ENCODE measurements at regions not wholly inside any gene's neighbourhood (a gene's known extent, or its start where the extent isn't known, plus 50 kb on each side); places are given as distances from the start of the nearest gene placed in this dataset.
A peak's percentile ranks its signal among the peaks of the same experiment; 100 is the strongest.

GRCh38 chr15:70214941-70215635 is 117.4 kb upstream of the TLE3 start:
- no peak for DNase-seq

GRCh38 chr15:70214276-70214675 is 116.6 kb upstream of the TLE3 start:
- no peak for DNase-seq

GRCh38 chr15:70213794-70214193 is 116.1 kb upstream of the TLE3 start:
- DNase-seq: no peak

GRCh38 chr15:70212963-70213315 is 115.2 kb upstream of the TLE3 start:
- no peak for DNase-seq

- no peak for DNase-seq
These were observed 114.7 kb upstream of the TLE3 start for GRCh38 chr15:70212286-70212962.

- DNase-seq: no peak
These were observed 112.8 kb upstream of the TLE3 start for GRCh38 chr15:70210528-70210927.

GRCh38 chr15:70210076-70210475 is 112.4 kb upstream of the TLE3 start:
- no peak for DNase-seq

- DNase-seq: no peak
These were observed 111.8 kb upstream of the TLE3 start for GRCh38 chr15:70209499-70209898.

GRCh38 chr15:70208332-70208731 is 110.6 kb upstream of the TLE3 start:
- DNase-seq: no peak

- DNase-seq: no peak
These were observed 109.0 kb upstream of the TLE3 start for GRCh38 chr15:70206668-70207067.

GRCh38 chr15:70204652-70205051 is 106.9 kb upstream of the TLE3 start:
- DNase-seq: no peak

- no peak for DNase-seq
These were observed 106.4 kb upstream of the TLE3 start for GRCh38 chr15:70203981-70204560.

GRCh38 chr15:70202756-70203155 is 105.0 kb upstream of the TLE3 start:
- peak; percentile 59 for DNase-seq

GRCh38 chr15:70201425-70201775 is 103.7 kb upstream of the TLE3 start:
- no peak for DNase-seq

GRCh38 chr15:70200511-70201424 is 103.1 kb upstream of the TLE3 start:
- no peak for DNase-seq

- no peak for DNase-seq
These were observed 102.1 kb upstream of the TLE3 start for GRCh38 chr15:70199540-70200410.

- DNase-seq: no peak
These were observed 101.4 kb upstream of the TLE3 start for GRCh38 chr15:70199124-70199482.

- DNase-seq: no peak
These were observed 100.9 kb upstream of the TLE3 start for GRCh38 chr15:70198441-70199123.

- no peak for DNase-seq
These were observed 100.2 kb upstream of the TLE3 start for GRCh38 chr15:70197945-70198361.

GRCh38 chr15:70197318-70197944 is 99.7 kb upstream of the TLE3 start:
- DNase-seq: no peak

All from fibroblast of skin of scalp (primary cell).